DOHH2 (cell line): ENCODE measurements at regions not wholly inside any gene's neighbourhood (a gene's known extent, or its start where the extent isn't known, plus 50 kb on each side); places are given as distances from the start of the nearest gene placed in this dataset.

Source experiments
- H3F3A ChIP-seq: fragments of 200-600 bp; sonication (generic), shearing (Covaris generic); 2 replicates; pipeline ENCODE4 v1.6.0; 2016; ENCODE audit warnings: antibody characterized with exemption, mild to moderate bottlenecking; ENCODE audit not compliant: control insufficient read depth, insufficient read depth
- H3K27ac ChIP-seq: fragments of 200-600 bp; sonication (generic); 2 replicates; pipeline ENCODE4 v1.5.1; 2014; ENCODE audit warnings: low read depth, mild to moderate bottlenecking, low read length, moderate library complexity
- H3K27me3 ChIP-seq: fragments of 200-600 bp; sonication (generic); 2 replicates; pipeline ENCODE4 v1.6.1; 2014; ENCODE audit warnings: mild to moderate bottlenecking, low read length, mixed read lengths; ENCODE audit not compliant: control insufficient read depth
- H3K36me3 ChIP-seq: fragments of 200-600 bp; sonication (generic); 2 replicates; pipeline ENCODE4 v1.6.1; 2014; ENCODE audit warnings: mild to moderate bottlenecking, low read length, moderate library complexity, mixed read lengths; ENCODE audit not compliant: control insufficient read depth
- H3K4me1 ChIP-seq: fragments of 200-600 bp; sonication (generic); 2 replicates; pipeline ENCODE4 v1.6.1; 2014; ENCODE audit warnings: mild to moderate bottlenecking, low read length, mixed read lengths; ENCODE audit not compliant: control insufficient read depth
- H3K4me2 ChIP-seq: fragments of 200-600 bp; sonication (generic); 2 replicates; pipeline ENCODE4 v1.6.0; 2014; ENCODE audit warnings: mild to moderate bottlenecking, low read length, moderate library complexity
- H3K4me3 ChIP-seq: fragments of 200-600 bp; sonication (generic); 2 replicates; pipeline ENCODE4 v1.5.1; 2014; ENCODE audit warnings: mild to moderate bottlenecking, low read length, mixed read lengths
- H3K79me2 ChIP-seq: fragments of 200-600 bp; sonication (generic); 2 replicates; pipeline ENCODE4 v1.6.1; 2014; ENCODE audit warnings: mild to moderate bottlenecking, low read length, mixed read lengths; ENCODE audit not compliant: control insufficient read depth
- H3K9me2 ChIP-seq: fragments of 200-600 bp; sonication (generic); replicated peaks from 2 replicates; pipeline ENCODE4 v1.6.1; 2014; ENCODE audit warnings: mild to moderate bottlenecking, low read length, mixed read lengths; ENCODE audit not compliant: control insufficient read depth
- H3K9me3 ChIP-seq: fragments of 200-600 bp; sonication (generic); 2 replicates; pipeline ENCODE4 v1.6.1; 2014; ENCODE audit warnings: antibody characterized with exemption, low read length, mixed read lengths; ENCODE audit not compliant: control insufficient read depth, insufficient read depth
- H4K20me1 ChIP-seq: fragments of 200-600 bp; sonication (generic); 2 replicates; pipeline ENCODE4 v1.6.0; 2014; ENCODE audit warnings: low read depth, mild to moderate bottlenecking, antibody characterized with exemption, low read length, moderate library complexity; ENCODE audit not compliant: control insufficient read depth, insufficient read depth
- EZH2phosphoT487 ChIP-seq: fragments of 200-600 bp; sonication (generic); IDR thresholded peaks from 2 replicates; pipeline ENCODE4 v1.6.1; 2017; ENCODE audit warnings: borderline replicate concordance, mild to moderate bottlenecking, antibody characterized with exemption, low read length, moderate library complexity, mixed read lengths
- TF ChIP-seq, protein P1 (sequence below): fragments of 200-600 bp; sonication (generic); IDR thresholded peaks from one replicate; pipeline ENCODE4 v1.5.1; 2014; ENCODE audit warnings: antibody characterized with exemption, mild to moderate bottlenecking, low read depth, low read length; ENCODE audit not compliant: poor library complexity, severe bottlenecking

DNA sequence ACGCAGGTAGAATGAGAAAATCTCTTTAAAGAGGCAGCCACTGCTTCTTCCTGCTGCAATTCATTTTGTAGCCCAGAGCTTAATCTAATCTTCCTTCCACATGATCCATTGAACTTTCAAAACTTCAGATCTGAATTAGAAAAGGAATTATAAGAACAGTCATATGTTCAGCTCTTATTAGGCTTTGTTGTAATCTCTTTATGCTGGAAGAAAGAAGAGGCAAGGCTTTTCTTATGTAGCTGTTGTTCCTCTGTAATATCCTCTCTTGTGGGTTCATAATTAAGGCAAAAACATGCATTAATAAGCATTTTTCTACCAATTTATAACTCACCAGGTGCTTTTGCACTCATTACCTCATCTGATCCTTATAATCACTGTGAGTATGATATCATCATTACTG, 634.9 kb upstream of the CFAP20DC start:
- Histone ChIP-seq H3K9me3 (no peaks in the 10 kb centered on the region), H3K9me2 (no peaks in the 10 kb centered on the region), H3K27me3 (no peaks in the 10 kb centered on the region), H3K4me1 (no peaks in the 10 kb centered on the region), H3K4me2 (no peak overlapping the region), H3K79me2 (no peaks in the 10 kb centered on the region), H3F3A (no peaks in the 10 kb centered on the region), H4K20me1 (no peaks in the 10 kb centered on the region), H3K27ac (no peak overlapping the region), H3K4me3 (no peak overlapping the region), H3K36me3 (no peaks in the 10 kb centered on the region)
- no peak for TF ChIP-seq EZH2phosphoT487

DNA sequence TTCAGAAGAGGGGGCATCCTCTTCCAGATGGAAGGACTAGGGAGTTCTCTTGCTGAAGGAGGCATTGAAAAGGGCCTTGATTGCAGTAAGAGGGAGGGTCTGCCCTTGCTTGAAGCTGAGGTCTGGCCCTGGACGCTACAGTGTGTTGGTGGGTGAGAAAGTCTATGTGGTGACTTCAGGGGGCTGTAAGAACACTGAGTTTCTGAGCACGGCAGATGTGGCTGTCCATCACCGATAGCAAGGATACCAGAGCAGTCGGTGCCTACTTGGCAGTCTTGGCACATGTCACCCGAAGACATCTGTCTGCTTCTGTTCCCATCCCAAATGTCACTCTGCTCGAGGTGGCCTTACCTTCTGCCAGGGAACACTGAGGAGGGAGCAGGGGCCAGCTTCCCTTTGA, 631.1 kb upstream of the CFAP20DC start:
- Histone ChIP-seq H3K9me2 (no peaks in the 10 kb centered on the region), H3F3A (no peaks in the 10 kb centered on the region), H3K9me3 (no peaks in the 10 kb centered on the region), H3K27ac (no peak overlapping the region), H3K4me1 (no peaks in the 10 kb centered on the region), H3K4me3 (no peak overlapping the region), H3K79me2 (no peaks in the 10 kb centered on the region), H3K36me3 (no peaks in the 10 kb centered on the region), H3K4me2 (no peak overlapping the region), H4K20me1 (no peaks in the 10 kb centered on the region), H3K27me3 (no peaks in the 10 kb centered on the region)
- no peak for TF ChIP-seq EZH2phosphoT487
- TF ChIP-seq, protein P1, sequence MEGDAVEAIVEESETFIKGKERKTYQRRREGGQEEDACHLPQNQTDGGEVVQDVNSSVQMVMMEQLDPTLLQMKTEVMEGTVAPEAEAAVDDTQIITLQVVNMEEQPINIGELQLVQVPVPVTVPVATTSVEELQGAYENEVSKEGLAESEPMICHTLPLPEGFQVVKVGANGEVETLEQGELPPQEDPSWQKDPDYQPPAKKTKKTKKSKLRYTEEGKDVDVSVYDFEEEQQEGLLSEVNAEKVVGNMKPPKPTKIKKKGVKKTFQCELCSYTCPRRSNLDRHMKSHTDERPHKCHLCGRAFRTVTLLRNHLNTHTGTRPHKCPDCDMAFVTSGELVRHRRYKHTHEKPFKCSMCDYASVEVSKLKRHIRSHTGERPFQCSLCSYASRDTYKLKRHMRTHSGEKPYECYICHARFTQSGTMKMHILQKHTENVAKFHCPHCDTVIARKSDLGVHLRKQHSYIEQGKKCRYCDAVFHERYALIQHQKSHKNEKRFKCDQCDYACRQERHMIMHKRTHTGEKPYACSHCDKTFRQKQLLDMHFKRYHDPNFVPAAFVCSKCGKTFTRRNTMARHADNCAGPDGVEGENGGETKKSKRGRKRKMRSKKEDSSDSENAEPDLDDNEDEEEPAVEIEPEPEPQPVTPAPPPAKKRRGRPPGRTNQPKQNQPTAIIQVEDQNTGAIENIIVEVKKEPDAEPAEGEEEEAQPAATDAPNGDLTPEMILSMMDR: no peak

DNA sequence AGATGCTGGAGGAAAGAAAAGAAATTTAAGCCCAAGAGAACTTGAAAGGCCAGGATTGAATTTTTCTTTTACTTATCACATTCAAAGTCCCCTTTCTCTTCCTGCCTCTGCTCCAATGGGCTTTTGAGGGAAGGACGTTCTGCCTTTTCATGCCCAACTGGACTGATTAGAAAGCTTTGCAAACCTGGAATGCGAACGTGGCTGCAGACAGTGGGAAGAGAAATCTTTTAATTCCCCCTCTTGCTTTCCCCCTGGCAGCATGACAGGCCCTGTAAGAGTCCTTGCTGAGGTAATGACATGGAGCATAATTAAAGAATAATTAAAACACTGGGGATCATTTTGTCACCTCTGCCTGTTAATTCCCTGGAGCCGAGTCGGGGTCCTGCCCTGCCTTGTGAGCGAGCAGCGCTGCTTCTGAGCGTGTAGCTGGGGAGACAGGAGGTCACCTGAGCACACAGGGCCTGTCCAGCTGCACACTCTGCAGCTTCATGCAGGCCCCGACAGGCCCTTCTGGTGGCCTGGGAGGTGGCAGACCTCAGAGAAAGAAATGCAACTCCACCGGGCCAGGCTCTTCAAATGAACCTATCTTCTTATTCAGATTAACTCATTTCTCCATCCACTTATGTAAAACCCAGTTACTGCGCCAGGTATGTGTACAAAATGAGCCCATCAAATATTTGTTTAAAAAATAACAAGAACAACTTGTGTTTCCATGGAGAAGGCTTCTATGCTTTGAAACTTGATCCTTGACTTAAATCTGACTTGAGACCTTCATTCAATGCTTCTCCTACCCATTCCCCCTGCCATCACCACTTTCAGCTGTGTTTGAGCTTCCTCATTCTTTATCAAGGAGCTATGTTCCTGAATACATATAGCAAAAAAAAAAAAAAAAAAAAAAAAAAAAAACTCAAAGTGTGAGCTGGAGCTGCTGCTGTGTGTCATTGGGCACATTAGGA, 628.2 kb upstream of the CFAP20DC start:
- Histone ChIP-seq H3K4me1 (no peaks in the 10 kb centered on the region), H3K27me3 (no peaks in the 10 kb centered on the region), H3K4me3 (no peak overlapping the region), H3K9me2 (no peaks in the 10 kb centered on the region), H3K36me3 (no peaks in the 10 kb centered on the region), H4K20me1 (no peaks in the 10 kb centered on the region), H3K79me2 (no peaks in the 10 kb centered on the region), H3K4me2 (no peak overlapping the region), H3K27ac (no peak overlapping the region), H3F3A (no peaks in the 10 kb centered on the region), H3K9me3 (no peaks in the 10 kb centered on the region)
- TF ChIP-seq, protein P1: no peak
- no peak for TF ChIP-seq EZH2phosphoT487

DNA sequence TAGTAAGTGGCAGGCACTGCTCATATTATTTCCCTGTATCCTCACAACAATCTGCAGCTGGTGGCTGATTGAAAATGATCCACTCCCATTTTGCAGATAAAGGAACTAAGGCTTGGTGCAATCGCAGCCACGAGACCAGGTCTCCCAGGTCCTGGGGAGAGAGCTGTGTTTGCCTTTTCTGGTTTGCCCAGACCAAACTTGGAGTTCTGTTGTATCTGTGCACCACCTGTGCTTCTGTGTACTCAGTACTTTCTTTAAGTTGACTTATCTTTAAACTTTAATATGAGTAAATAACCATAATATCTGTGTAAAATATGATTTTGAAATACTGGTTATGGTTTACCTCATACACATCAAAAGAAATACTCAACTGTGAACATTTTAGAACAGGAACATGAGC, 625.7 kb upstream of the CFAP20DC start:
- Histone ChIP-seq H3K9me3 (no peaks in the 10 kb centered on the region), H3K79me2 (no peaks in the 10 kb centered on the region), H3K27ac (no peak overlapping the region), H3K9me2 (no peaks in the 10 kb centered on the region), H3K27me3 (no peaks in the 10 kb centered on the region), H3F3A (no peaks in the 10 kb centered on the region), H3K36me3 (no peaks in the 10 kb centered on the region), H3K4me1 (no peaks in the 10 kb centered on the region), H3K4me2 (no peak overlapping the region), H3K4me3 (no peak overlapping the region), H4K20me1 (no peaks in the 10 kb centered on the region)
- TF ChIP-seq, protein P1: no peak
- TF ChIP-seq EZH2phosphoT487: no peak
